ENCODE measurements at regions not wholly inside any gene's neighbourhood (a gene's known extent, or its start where the extent isn't known, plus 50 kb on each side); places are given as distances from the start of the nearest gene placed in this dataset.
"Not testable (repeated sequence)": the region's sequence is repeated elsewhere in the genome, so short reads cannot be mapped to it uniquely, and the experiment has no call there.

DNA sequence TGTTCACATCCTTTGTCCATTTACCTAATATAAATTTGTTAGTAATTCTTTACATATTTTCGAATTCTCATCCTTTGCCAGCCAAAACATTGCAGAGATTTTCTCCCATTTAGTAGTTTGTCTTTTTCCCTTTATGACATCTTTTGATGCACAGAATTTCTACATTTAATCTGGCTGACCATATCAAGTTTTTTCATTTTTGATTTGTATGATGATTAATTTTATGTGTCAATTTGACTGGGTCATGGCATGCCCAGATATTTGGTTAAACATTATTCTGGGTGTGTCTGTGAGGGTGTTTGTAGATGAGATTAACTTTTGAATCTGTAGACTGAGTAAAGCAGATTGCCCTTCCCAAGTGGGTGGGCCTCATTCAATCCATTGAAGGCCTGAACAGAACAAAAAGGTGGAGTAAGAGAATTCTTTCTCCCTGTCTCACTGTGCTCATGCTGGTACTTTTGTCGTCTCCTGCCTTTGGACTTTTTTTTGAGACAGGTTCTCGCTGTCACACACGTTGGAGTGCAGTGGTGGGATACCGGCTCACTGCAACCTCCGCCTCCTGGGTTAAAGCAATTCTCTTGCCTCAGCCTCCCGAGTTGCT, 72.1 kb upstream of the EPB41L1 start:
- Histone ChIP-seq H3K4me3 (no peak overlapping the region), H3K27me3 (no peaks in the 10 kb centered on the region), H3K4me2 (no peak overlapping the region), H3K9ac (no peak overlapping the region), H4K20me1 (no peaks in the 10 kb centered on the region), H3K9me3 (peaks cover 12% of the 10 kb centered on the region), H3K27ac (no peak overlapping the region), H3K4me1 (no peaks in the 10 kb centered on the region), H3K36me3 (no peaks in the 10 kb centered on the region)
- TF ChIP-seq Cebpa-rat (IDR thresholded peaks at IDR 0.05): no peak

DNA sequence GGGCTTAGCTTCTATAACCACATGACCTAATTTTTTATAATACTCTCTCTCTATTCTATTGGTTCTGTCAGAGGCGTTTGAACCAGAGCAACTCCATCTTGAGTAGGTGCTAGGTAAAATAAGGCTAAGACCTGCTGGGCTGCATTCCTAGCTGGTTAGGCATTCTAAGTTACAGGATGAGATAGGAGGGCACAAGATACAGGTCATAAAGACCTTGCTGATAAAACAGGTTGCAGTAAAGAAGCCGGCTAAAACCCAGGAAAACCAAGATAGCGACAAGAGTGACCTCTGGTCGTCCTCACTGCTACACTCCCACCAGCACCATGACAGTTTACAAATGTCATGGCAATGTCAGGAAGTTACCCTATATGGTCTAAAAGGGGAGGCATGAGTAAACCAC, 71.3 kb upstream of the EPB41L1 start:
- not testable (repeated sequence) for H3K36me3 ChIP-seq, H3K4me3 ChIP-seq, H3K4me2 ChIP-seq, H3K27ac ChIP-seq, H3K9ac ChIP-seq, H3K27me3 ChIP-seq, H4K20me1 ChIP-seq, H3K4me1 ChIP-seq
- peaks cover 12% of the 10 kb centered on the region for H3K9me3 ChIP-seq

DNA sequence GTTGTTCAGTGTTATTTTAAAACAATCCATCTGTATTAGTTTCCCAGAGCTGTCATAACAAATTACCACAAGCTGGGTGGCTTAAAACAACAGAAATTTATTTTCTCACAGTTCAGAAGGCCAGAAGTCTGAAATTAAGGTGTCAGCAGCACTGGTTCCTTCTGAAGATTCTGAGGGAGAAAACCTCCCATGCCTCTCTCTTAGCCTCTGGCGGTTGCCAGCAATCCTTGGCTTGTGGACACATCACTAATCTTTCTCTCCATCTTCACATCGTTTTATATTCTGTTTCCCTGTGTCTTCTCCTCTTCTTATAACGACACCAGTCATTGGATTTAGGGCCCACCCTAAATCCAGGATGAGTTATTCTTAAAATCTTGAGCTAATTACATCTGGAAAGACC, 70.2 kb upstream of the EPB41L1 start:
- no peaks in the 10 kb centered on the region for H3K27me3 ChIP-seq
- H3K4me1 ChIP-seq: no peaks in the 10 kb centered on the region
- peaks cover 9% of the 10 kb centered on the region for H3K9me3 ChIP-seq
- no peak for TF ChIP-seq Cebpa-rat (IDR thresholded peaks at IDR 0.05)
- no peaks in the 10 kb centered on the region for H4K20me1 ChIP-seq
- no peak overlapping the region for H3K27ac ChIP-seq
- H3K4me3 ChIP-seq: no peak overlapping the region
- no peak overlapping the region for H3K9ac ChIP-seq
- H3K4me2 ChIP-seq: no peak overlapping the region
- H3K36me3 ChIP-seq: no peaks in the 10 kb centered on the region

DNA sequence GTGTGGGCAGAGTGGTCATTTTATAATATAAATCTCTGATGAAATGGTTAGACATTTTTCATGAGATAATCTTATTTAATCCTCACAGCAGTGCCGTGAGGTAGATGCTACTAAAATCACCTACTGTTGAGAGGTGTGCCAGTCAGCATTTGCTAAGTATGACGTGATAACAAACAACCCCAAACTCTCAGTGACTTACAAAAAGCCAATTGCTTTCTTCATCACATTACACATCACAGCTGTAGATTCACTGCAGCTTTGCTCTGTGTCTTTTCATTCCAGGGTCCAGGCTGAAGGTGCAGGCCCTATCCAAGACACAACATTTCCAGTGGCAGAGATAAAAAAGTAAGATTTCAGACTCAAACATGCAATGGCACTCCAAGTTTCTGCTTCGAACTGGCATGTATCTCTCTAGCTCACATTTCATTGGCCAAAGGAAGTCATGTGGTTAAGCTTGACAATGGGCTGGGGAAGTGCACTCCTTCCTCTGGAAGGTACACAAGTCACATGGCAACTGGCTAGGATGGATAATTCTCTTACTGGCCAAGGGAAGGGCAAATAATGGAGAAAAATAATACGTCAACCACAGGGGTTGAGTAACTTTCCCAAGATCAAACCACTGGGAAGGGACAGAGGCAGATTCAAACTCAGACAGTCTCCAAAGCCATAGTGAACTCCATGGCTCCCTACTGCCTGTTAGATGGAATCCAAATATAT, 69.5 kb upstream of the EPB41L1 start:
- Histone ChIP-seq H3K4me3 (no peak overlapping the region), H3K4me2 (no peak overlapping the region), H3K9ac (no peak overlapping the region), H3K4me1 (no peaks in the 10 kb centered on the region), H3K9me3 (peaks cover 4% of the 10 kb centered on the region; the same call in 1 of the 2 replicates), H3K27me3 (peaks cover 6% of the 10 kb centered on the region), H4K20me1 (no peaks in the 10 kb centered on the region), H3K27ac (no peak overlapping the region), H3K36me3 (no peaks in the 10 kb centered on the region)
- TF ChIP-seq Cebpa-rat (IDR thresholded peaks at IDR 0.05): no peak

DNA sequence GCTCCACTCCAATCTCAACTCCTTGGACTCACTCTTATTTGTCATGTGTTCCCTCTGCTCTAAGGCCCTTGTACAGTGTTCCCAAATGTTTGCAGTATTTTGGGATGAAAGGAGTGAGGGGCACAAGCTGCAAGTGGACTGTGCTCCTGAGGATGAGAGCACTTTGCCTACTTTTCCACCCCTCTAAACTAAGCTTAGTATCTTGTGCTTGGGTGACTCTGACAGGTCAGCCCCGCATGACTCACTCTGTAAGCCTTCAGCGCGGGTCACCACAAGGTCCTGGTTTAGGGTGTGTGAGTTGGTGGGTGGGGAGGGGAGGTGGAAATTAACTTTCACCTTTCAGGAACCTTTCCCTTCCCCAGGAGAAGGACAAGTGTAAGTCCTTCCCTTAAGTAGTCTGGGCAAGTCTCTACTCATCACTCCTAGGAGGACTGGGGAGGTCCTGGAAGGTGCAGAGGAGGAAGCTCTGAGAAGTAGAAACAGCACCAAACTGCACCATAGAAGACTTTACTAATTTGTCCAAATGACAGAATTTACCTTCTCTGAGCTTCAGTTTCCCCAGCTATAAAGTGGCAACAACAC, 68.8 kb upstream of the EPB41L1 start:
- H3K9me3 ChIP-seq: peaks cover 4% of the 10 kb centered on the region; the same call in 1 of the 2 replicates
- TF ChIP-seq Cebpa-rat (IDR thresholded peaks at IDR 0.05): no peak
- H3K4me1 ChIP-seq: no peaks in the 10 kb centered on the region
- no peaks in the 10 kb centered on the region for H4K20me1 ChIP-seq
- H3K4me2 ChIP-seq: no peak overlapping the region
- H3K36me3 ChIP-seq: no peaks in the 10 kb centered on the region
- H3K9ac ChIP-seq: no peak overlapping the region
- H3K27ac ChIP-seq: no peak overlapping the region
- H3K4me3 ChIP-seq: no peak overlapping the region
- peaks cover 13% of the 10 kb centered on the region for H3K27me3 ChIP-seq

DNA sequence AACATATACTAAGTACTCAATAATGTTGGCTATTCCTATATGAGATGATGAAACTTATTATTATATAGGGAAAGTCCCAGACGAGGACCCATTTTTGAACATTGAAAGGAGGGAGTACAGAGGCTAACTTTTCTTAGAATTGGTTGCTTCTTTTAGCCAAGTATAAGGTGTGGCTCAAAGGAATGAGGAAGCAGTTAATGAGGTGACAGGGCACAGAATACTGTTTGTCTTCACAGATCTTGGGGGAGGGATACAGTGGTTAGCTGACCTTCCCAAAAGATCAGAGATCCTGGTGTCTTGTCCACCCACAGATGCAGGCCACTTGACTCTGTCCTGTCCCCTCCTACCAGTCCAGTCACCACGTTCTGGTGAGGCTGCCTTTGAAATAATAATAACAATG, 67.8 kb upstream of the EPB41L1 start:
- no peak for TF ChIP-seq Cebpa-rat (IDR thresholded peaks at IDR 0.05)
- Histone ChIP-seq H4K20me1 (peaks cover 7% of the 10 kb centered on the region), H3K4me3 (no peak overlapping the region), H3K4me2 (no peak overlapping the region), H3K4me1 (no peaks in the 10 kb centered on the region), H3K9ac (no peak overlapping the region), H3K27me3 (peaks cover 23% of the 10 kb centered on the region), H3K27ac (no peak overlapping the region), H3K9me3 (peaks cover 4% of the 10 kb centered on the region; the same call in 1 of the 2 replicates), H3K36me3 (no peaks in the 10 kb centered on the region)

DNA sequence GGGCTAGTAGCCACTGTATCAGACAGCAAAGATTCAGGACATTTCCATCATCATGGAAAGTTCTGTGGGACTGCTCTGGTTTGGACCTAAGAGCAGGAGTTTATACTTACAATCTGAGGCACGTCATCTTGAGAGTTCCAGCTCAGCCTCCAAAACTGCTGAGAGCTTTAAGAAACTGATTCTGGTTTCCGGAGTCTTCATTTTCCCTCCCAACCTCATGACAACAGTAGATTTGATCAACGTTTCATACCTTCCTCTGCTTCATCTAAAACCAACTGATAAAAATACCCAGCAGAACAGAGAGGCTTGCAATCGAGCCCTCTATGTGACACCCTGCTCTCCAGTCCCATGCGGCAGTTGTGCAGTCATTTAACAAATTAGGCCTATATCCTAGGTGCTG, 64.3 kb upstream of the EPB41L1 start:
- Histone ChIP-seq H4K20me1 (peaks cover 12% of the 10 kb centered on the region), H3K4me1 (peaks cover 17% of the 10 kb centered on the region), H3K27me3 (peaks cover 57% of the 10 kb centered on the region), H3K27ac (no peak overlapping the region), H3K36me3 (no peaks in the 10 kb centered on the region), H3K9me3 (no peaks in the 10 kb centered on the region), H3K4me3 (no peak overlapping the region), H3K9ac (no peak overlapping the region), H3K4me2 (no peak overlapping the region)
- TF ChIP-seq Cebpa-rat (IDR thresholded peaks at IDR 0.05): no peak

DNA sequence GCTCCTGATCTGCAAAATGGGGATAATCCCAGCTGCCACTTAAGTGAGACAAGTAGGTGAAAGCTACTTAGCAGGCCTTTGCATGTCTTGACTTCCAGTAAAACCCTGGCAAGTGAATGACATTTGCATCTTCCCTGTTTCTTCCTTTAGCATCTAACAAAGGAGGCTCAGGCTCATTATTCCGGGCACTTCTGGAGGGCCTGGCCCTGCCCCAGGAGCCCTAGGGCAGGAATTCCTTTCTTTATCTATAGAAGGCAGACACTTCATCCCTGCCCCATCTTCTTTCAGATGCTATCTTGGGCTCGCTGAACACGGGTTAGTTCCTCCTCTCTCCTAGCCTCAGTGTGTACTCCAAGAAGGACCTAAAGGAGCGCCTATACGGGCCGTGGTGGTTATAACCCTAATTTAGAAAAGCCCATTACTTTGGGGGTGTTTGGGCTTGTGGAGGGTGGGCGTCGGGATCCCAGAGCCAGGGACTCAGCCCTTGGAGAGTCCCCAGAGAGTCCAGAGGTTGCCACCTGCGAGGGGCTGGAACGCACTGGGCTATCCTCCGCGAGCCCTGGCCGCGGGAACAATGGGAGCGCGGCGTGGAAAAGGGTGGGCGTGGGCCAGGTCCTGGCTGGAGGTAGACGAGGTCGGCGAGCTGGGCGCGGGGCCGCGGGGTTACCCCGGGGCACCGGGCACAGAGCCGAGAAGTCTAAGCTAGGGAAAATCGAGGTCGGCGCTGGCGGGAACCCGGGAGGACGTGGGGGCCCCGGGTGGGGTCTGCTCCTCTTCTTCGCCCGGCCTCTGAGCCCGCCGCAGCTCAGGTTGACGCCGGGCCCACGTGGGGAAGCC, 62.8 kb upstream of the EPB41L1 start:
- Histone ChIP-seq H3K4me3 (peak overlapping the region; percentile 72), H3K36me3 (no peaks in the 10 kb centered on the region), H4K20me1 (peaks cover 12% of the 10 kb centered on the region), H3K9me3 (no peaks in the 10 kb centered on the region), H3K27ac (no peak overlapping the region), H3K4me2 (peak overlapping the region; percentile 98), H3K4me1 (peaks cover 25% of the 10 kb centered on the region), H3K9ac (no peak overlapping the region), H3K27me3 (peaks cover 63% of the 10 kb centered on the region)
- no peak for TF ChIP-seq Cebpa-rat (IDR thresholded peaks at IDR 0.05)

DNA sequence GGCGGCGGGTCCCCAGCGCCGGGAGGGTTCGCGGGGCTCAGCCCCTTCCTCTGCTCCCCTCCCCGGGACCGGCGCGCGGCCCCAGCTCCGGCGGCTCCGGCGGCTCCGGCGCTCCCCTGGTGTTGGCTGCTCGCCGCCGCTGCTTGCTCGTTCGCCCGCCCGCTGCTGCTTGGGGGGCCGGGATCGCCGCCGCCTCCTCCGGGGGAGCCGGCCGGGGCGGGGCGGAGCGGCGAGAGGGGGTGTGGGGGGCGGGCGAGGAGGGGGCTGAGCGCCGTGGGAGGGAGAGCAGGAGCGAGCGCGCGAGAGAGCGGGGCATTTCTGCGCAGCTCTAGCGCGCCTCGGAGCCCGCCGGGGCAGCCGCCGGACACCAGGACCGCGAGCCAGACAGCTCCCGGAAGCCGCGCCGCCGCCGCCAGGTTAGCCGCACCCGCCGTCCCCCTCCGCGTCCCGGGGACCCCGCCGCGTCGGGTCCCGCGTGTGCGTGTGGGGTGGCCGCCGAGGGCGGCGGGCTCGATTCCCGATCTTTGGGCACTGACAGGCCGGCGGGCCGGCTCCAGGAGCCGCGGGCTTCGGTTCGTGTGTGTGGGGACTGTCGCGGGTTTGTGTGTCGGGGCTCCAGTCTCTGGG, 62.0 kb upstream of the EPB41L1 start:
- no peaks in the 10 kb centered on the region for H3K9me3 ChIP-seq
- H3K36me3 ChIP-seq: no peaks in the 10 kb centered on the region
- H3K4me2 ChIP-seq: peak overlapping the region; percentile 98
- TF ChIP-seq Cebpa-rat (IDR thresholded peaks at IDR 0.05): no peak
- peak overlapping the region; percentile 61 for H3K9ac ChIP-seq
- peak overlapping the region; percentile 72 for H3K4me3 ChIP-seq
- no peak overlapping the region for H3K27ac ChIP-seq
- peaks cover 63% of the 10 kb centered on the region for H3K27me3 ChIP-seq
- peaks cover 33% of the 10 kb centered on the region for H3K4me1 ChIP-seq
- peaks cover 12% of the 10 kb centered on the region for H4K20me1 ChIP-seq

Measured in BLaER1 (cell line).